Thymus (tissue), 11 donors: ENCODE measurements at regions not wholly inside any gene's neighbourhood (a gene's known extent, or its start where the extent isn't known, plus 50 kb on each side); places are given as distances from the start of the nearest gene placed in this dataset.

Source experiments
- DNase-seq, 9 donors: peaks; one replicate each; pipeline ENCODE4 v3.0.0-alpha.2; 2013; ENCODE audit warnings: low spot score in 9 of 9, low read depth in 6 of 9, missing footprints in 1 of 9
- H3K27ac ChIP-seq, 2 donors: one replicate each; pipeline ENCODE4 v1.5.1; 2013; ENCODE audit warnings: control low read depth in 1 of 2, low read depth in 1 of 2, low read length in 1 of 2, mild to moderate bottlenecking in 1 of 2, moderate library complexity in 1 of 2
- H3K27me3 ChIP-seq, 2 donors: one replicate each; pipeline ENCODE4 v1.5.1; 2013; ENCODE audit warnings: low read length in 1 of 2; ENCODE audit not compliant: control insufficient read depth in 2 of 2, insufficient read depth in 1 of 2
- H3K36me3 ChIP-seq, 2 donors: one replicate each; pipeline ENCODE4 v1.5.1; 2013; ENCODE audit warnings: low read length in 1 of 2, mild to moderate bottlenecking in 1 of 2, moderate library complexity in 1 of 2; ENCODE audit not compliant: control insufficient read depth in 2 of 2, insufficient read depth in 2 of 2
- H3K4me1 ChIP-seq, 2 donors: one replicate each; pipeline ENCODE4 v1.5.1; 2013; ENCODE audit warnings: low read length in 2 of 2; ENCODE audit not compliant: control insufficient read depth in 2 of 2, insufficient read depth in 2 of 2
- H3K4me3 ChIP-seq, 2 donors: one replicate each; pipeline ENCODE4 v1.5.1; 2013; ENCODE audit warnings: low read length in 2 of 2, control low read depth in 1 of 2, mild to moderate bottlenecking in 1 of 2
- H3K9me3 ChIP-seq, 2 donors: one replicate each; pipeline ENCODE4 v1.5.1; 2013; ENCODE audit warnings: low read length in 1 of 2, mild to moderate bottlenecking in 1 of 2; ENCODE audit not compliant: control insufficient read depth in 2 of 2, insufficient read depth in 1 of 2
- WGBS: extraction: QIAGEN DNeasy Blood & Tissue Kit; methylation state at CpG from one replicate; pipeline ENCODE4 v1.1.7; 2013; 5-methylcytosine and 5-hydroxymethylcytosine counted together
- donor health status: healthy.

- WGBS: 96% methylated on average over 3 of the region's 3 CpGs
- no peaks in the 10 kb centered on the region for H3K36me3 ChIP-seq
- H3K27me3 ChIP-seq: no peaks in the 10 kb centered on the region
- H3K9me3 ChIP-seq: no peaks in the 10 kb centered on the region
- H3K4me3 ChIP-seq: no peak overlapping the region
- H3K4me1 ChIP-seq: no peaks in the 10 kb centered on the region
- DNase-seq: no peak
- no peak overlapping the region for H3K27ac ChIP-seq
These were observed 61.4 kb downstream of the CCDC54 start for GRCh38 chr3:107438671-107439070.

- H3K36me3 ChIP-seq: no peaks in the 10 kb centered on the region
- H3K9me3 ChIP-seq: no peaks in the 10 kb centered on the region
- WGBS: 94% methylated on average over 6 of the region's 6 CpGs
- no peak overlapping the region for H3K27ac ChIP-seq
- H3K27me3 ChIP-seq: no peaks in the 10 kb centered on the region
- H3K4me1 ChIP-seq: no peaks in the 10 kb centered on the region
- H3K4me3 ChIP-seq: no peak overlapping the region
- no peak for DNase-seq
These were observed 64.4 kb downstream of the CCDC54 start for GRCh38 chr3:107441617-107442016.

GRCh38 chr3:107443461-107443860 is 66.2 kb downstream of the CCDC54 start:
- Histone ChIP-seq H3K4me3 (no peak overlapping the region), H3K27ac (no peak overlapping the region)
- WGBS: 72% methylated on average over 2 of the region's 2 CpGs

GRCh38 chr3:107446706-107447105 is 69.5 kb downstream of the CCDC54 start:
- Histone ChIP-seq H3K4me1 (no peaks in the 10 kb centered on the region), H3K27ac (no peak overlapping the region), H3K9me3 (no peaks in the 10 kb centered on the region), H3K36me3 (no peaks in the 10 kb centered on the region), H3K4me3 (no peak overlapping the region), H3K27me3 (no peaks in the 10 kb centered on the region)
- DNase-seq: no peak
- 66% methylated on average over 1 of the region's 1 CpG for WGBS

More at GRCh38 chr3:107443461-107443860, 66.2 kb downstream of the CCDC54 start:
- no peaks in the 10 kb centered on the region for H3K9me3 ChIP-seq
- no peaks in the 10 kb centered on the region for H3K36me3 ChIP-seq
- H3K27me3 ChIP-seq: no peaks in the 10 kb centered on the region
- no peak for DNase-seq
- H3K4me1 ChIP-seq: no peaks in the 10 kb centered on the region

GRCh38 chr3:107450254-107450893 is 72.4 kb upstream of the BBX start:
- H3K27ac ChIP-seq: no peak overlapping the region
- H3K4me3 ChIP-seq: no peak overlapping the region
- no peak for DNase-seq
- no peaks in the 10 kb centered on the region for H3K27me3 ChIP-seq
- H3K9me3 ChIP-seq: no peaks in the 10 kb centered on the region
- 89% methylated on average over 2 of the region's 2 CpGs for WGBS
- no peaks in the 10 kb centered on the region for H3K36me3 ChIP-seq
- no peaks in the 10 kb centered on the region for H3K4me1 ChIP-seq

GRCh38 chr3:107452436-107452835 is 70.3 kb upstream of the BBX start:
- Histone ChIP-seq H3K36me3 (no peaks in the 10 kb centered on the region), H3K9me3 (no peaks in the 10 kb centered on the region), H3K4me1 (no peaks in the 10 kb centered on the region), H3K27ac (no peak overlapping the region), H3K4me3 (no peak overlapping the region), H3K27me3 (no peaks in the 10 kb centered on the region)
- WGBS: 96% methylated on average over 2 of the region's 2 CpGs
- DNase-seq: no peak

GRCh38 chr3:107453504-107453903 is 69.3 kb upstream of the BBX start:
- Histone ChIP-seq H3K27ac (no peak overlapping the region), H3K4me1 (no peaks in the 10 kb centered on the region), H3K4me3 (no peak overlapping the region), H3K36me3 (no peaks in the 10 kb centered on the region), H3K9me3 (no peaks in the 10 kb centered on the region), H3K27me3 (no peaks in the 10 kb centered on the region)
- DNase-seq: no peak
- 95% methylated on average over 2 of the region's 2 CpGs for WGBS

- 97% methylated on average over 1 of the region's 1 CpG for WGBS
- no peak for DNase-seq
- H3K4me3 ChIP-seq: no peak overlapping the region
These were observed 67.1 kb upstream of the BBX start for GRCh38 chr3:107455621-107456020.

GRCh38 chr3:107456501-107456900 is 66.3 kb upstream of the BBX start:
- no peak for DNase-seq
- no peaks in the 10 kb centered on the region for H3K27me3 ChIP-seq
- H3K9me3 ChIP-seq: no peaks in the 10 kb centered on the region
- no peak overlapping the region for H3K4me3 ChIP-seq
- no peak overlapping the region for H3K27ac ChIP-seq
- 99% methylated on average over 1 of the region's 1 CpG for WGBS
- no peaks in the 10 kb centered on the region for H3K36me3 ChIP-seq
- no peaks in the 10 kb centered on the region for H3K4me1 ChIP-seq

More at GRCh38 chr3:107455621-107456020, 67.1 kb upstream of the BBX start:
- H3K36me3 ChIP-seq: no peaks in the 10 kb centered on the region
- no peaks in the 10 kb centered on the region for H3K9me3 ChIP-seq
- H3K4me1 ChIP-seq: no peaks in the 10 kb centered on the region
- H3K27me3 ChIP-seq: no peaks in the 10 kb centered on the region
- no peak overlapping the region for H3K27ac ChIP-seq

GRCh38 chr3:107458871-107459270 is 63.9 kb upstream of the BBX start:
- no peaks in the 10 kb centered on the region for H3K36me3 ChIP-seq
- H3K9me3 ChIP-seq: no peaks in the 10 kb centered on the region
- no peak overlapping the region for H3K27ac ChIP-seq
- no peak overlapping the region for H3K4me3 ChIP-seq
- H3K4me1 ChIP-seq: no peaks in the 10 kb centered on the region
- H3K27me3 ChIP-seq: no peaks in the 10 kb centered on the region
- DNase-seq: no peak
